Heart left ventricle (tissue), 13 donors: ENCODE measurements at regions not wholly inside any gene's neighbourhood (a gene's known extent, or its start where the extent isn't known, plus 50 kb on each side); places are given as distances from the start of the nearest gene placed in this dataset.

ENCODE experiments used
- POLR2A ChIP-seq, 2 donors: fragments of 450-650 bp; IDR thresholded peaks; one replicate each; pipeline ENCODE4 v1.6.1; 2017; ENCODE audit warnings: antibody characterized with exemption in 2 of 2, mild to moderate bottlenecking in 2 of 2, moderate library complexity in 2 of 2
- TF ChIP-seq, protein P1 (sequence below), 12 donors: fragments of 200-600 bp; sonication (generic) in 4 of 12; IDR thresholded peaks; one replicate each; pipeline versions ENCODE4 v1.5.0 to v1.8.0; 2018 to 2022; ENCODE audit warnings: antibody characterized with exemption in 12 of 12, mild to moderate bottlenecking in 5 of 12
- donor health status: ischemic (EF 13 %, LVEDD 7.1; RV severe dilation, severe dysfunction).
- donor health status: DM: no; HTN: yes; CAD: no.
- donor health status: DM: no; HTN: no; CAD: no.
- donor health status: ischemic (EF 25% LVEDD 6.9; RV normal size, moderate dysfunction).
- donor health status: ischemic (EF 25% LVEDD 5.7; RV mildly dilated, moderate dysfunction).
- donor health status: ischemic (EF 35%, LVEDD 5.7; RV mildly dilated, moderate dysfunction).
- donor health status: nonischemic (EF 11% LVEDD 7.7; RV severe dilation, severe dysfunction).
- donor health status: DM: yes; HTN: yes; CAD: no.
- donor health status: PGD.
- donor health status: ischemic (EF 29% LVEDD 5.4; RV normal size, mild dysfunction).
- donor health status: nonischemic (EF 23%, LVEDD 6.1; RV moderate dilation, normal function).

DNA sequence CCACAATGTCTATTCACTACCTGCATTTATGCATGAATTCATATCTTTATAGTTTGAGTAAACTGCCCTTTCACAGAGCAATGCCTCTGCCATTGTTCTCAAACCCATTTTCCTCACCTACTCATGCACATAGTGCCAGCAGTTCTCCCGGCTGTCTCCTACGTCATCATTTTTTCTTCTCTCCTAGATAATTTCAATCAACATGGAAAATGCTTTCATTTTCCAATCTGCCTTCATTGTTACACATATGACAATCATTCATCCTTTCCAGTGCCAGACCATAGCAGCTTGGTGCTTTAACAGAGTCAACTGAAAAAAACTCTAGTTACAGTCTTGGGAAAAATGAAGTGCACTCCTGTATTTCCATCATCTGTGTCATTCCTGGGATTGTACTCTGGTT, 514.8 kb upstream of the CTNND2 start:
- TF ChIP-seq, protein P1, sequence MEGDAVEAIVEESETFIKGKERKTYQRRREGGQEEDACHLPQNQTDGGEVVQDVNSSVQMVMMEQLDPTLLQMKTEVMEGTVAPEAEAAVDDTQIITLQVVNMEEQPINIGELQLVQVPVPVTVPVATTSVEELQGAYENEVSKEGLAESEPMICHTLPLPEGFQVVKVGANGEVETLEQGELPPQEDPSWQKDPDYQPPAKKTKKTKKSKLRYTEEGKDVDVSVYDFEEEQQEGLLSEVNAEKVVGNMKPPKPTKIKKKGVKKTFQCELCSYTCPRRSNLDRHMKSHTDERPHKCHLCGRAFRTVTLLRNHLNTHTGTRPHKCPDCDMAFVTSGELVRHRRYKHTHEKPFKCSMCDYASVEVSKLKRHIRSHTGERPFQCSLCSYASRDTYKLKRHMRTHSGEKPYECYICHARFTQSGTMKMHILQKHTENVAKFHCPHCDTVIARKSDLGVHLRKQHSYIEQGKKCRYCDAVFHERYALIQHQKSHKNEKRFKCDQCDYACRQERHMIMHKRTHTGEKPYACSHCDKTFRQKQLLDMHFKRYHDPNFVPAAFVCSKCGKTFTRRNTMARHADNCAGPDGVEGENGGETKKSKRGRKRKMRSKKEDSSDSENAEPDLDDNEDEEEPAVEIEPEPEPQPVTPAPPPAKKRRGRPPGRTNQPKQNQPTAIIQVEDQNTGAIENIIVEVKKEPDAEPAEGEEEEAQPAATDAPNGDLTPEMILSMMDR (IDR thresholded peaks at IDR 0.05), result no peak
- TF ChIP-seq POLR2A (IDR thresholded peaks at IDR 0.05), result no peak
